HepG2 (cell line): ENCODE measurements at regions not wholly inside any gene's neighbourhood (a gene's known extent, or its start where the extent isn't known, plus 50 kb on each side); places are given as distances from the start of the nearest gene placed in this dataset.

Experiments
- ATF7 ChIP-seq, 2 experiments: fragments of 450-650 bp in 1 of 2; sonication (generic) in 1 of 2; formaldehyde crosslinking in 1 of 2; IDR thresholded peaks; 2 replicates each; pipeline versions ENCODE4 v1.4.0 to v1.6.1; 2016 to 2020; ENCODE audit warnings: antibody characterized with exemption in 1 of 2, mild to moderate bottlenecking in 1 of 2, missing genetic modification reagents in 1 of 2
- BCL6 ChIP-seq: IDR thresholded peaks from 2 replicates; pipeline ENCODE4 v1.6.1; 2016; ENCODE audit warnings: missing genetic modification reagents, missing compliant biosample characterization
- CEBPB ChIP-seq: IDR thresholded peaks from 2 replicates; pipeline ENCODE4 v1.6.1; 2011; ENCODE audit warnings: low read depth, low read length, improper control_type of control experiment, borderline replicate concordance
- CTCF ChIP-seq: sonication (generic); formaldehyde crosslinking; IDR thresholded peaks from 2 replicates; pipeline ENCODE4 v1.5.0; 2020; ENCODE audit warnings: mild to moderate bottlenecking, missing genetic modification reagents, moderate library complexity
- MAFF ChIP-seq: IDR thresholded peaks from 2 replicates; pipeline ENCODE4 v1.6.1; 2011; ENCODE audit warnings: low read depth, low read length, improper control_type of control experiment
- MYNN ChIP-seq: sonication (generic); formaldehyde crosslinking; IDR thresholded peaks from 2 replicates; pipeline ENCODE4 v1.4.0; 2020; ENCODE audit warnings: mild to moderate bottlenecking, low read depth, missing genetic modification reagents
- NONO ChIP-seq, 2 experiments: fragments of 450-650 bp in 1 of 2; sonication (generic) in 1 of 2; formaldehyde crosslinking in 1 of 2; IDR thresholded peaks in 1 of 2; conservative IDR thresholded peaks in 1 of 2; 2 replicates each; pipeline versions ENCODE4 v1.6.1 to v1.8.0; 2017 to 2022; ENCODE audit warnings: mild to moderate bottlenecking in 1 of 2, missing genetic modification reagents in 1 of 2, moderate library complexity in 1 of 2
- RORA ChIP-seq: sonication (generic); formaldehyde crosslinking; IDR thresholded peaks from 2 replicates; pipeline ENCODE4 v1.5.0; 2020; ENCODE audit warnings: mild to moderate bottlenecking, missing genetic modification reagents, moderate library complexity
- SMAD3 ChIP-seq: sonication (generic); formaldehyde crosslinking; IDR thresholded peaks from 2 replicates; pipeline ENCODE4 v1.4.0; 2020; ENCODE audit warnings: missing genetic modification reagents
- SMARCE1 ChIP-seq: fragments of 450-650 bp; IDR thresholded peaks from 2 replicates; pipeline ENCODE4 v1.6.1; 2017; ENCODE audit warnings: borderline replicate concordance
- TARDBP ChIP-seq: sonication (generic); formaldehyde crosslinking; IDR thresholded peaks from 2 replicates; pipeline ENCODE4 v1.8.0; 2022; ENCODE audit warnings: mild to moderate bottlenecking, missing genetic modification reagents
- ZBTB43 ChIP-seq: sonication (generic); formaldehyde crosslinking; conservative IDR thresholded peaks from 2 replicates; pipeline ENCODE4 v1.4.0; 2020; ENCODE audit warnings: missing genetic modification reagents
- ZBTB44 ChIP-seq: sonication (generic); formaldehyde crosslinking; IDR thresholded peaks from 2 replicates; pipeline ENCODE4 v1.4.0; 2020; ENCODE audit warnings: missing genetic modification reagents
- ZNF674 ChIP-seq: sonication (generic); formaldehyde crosslinking; IDR thresholded peaks from 2 replicates; pipeline ENCODE4 v1.5.0; 2020; ENCODE audit warnings: low read depth, mild to moderate bottlenecking, missing genetic modification reagents
- ZNF720 ChIP-seq: sonication (generic); formaldehyde crosslinking; IDR thresholded peaks from 2 replicates; pipeline ENCODE4 v1.4.0; 2020; ENCODE audit warnings: missing genetic modification reagents
- TF ChIP-seq, protein P1 (sequence below): sonication (generic); formaldehyde crosslinking; IDR thresholded peaks from 2 replicates; pipeline ENCODE4 v1.8.0; 2023; ENCODE audit warnings: mild to moderate bottlenecking, missing genetic modification reagents
- TF ChIP-seq, protein P2 (sequence below): sonication (generic); formaldehyde crosslinking; IDR thresholded peaks from 2 replicates; pipeline ENCODE4 v1.8.1; 2023; ENCODE audit warnings: missing genetic modification reagents, mild to moderate bottlenecking, borderline replicate concordance
- TF ChIP-seq, protein P3 (sequence below), 2 experiments: sonication (generic) in 1 of 2; formaldehyde crosslinking in 1 of 2; IDR thresholded peaks; 2 replicates each; pipeline versions ENCODE4 v1.4.0 to v1.6.1; 2016 to 2020; ENCODE audit warnings: borderline replicate concordance in 1 of 2, low read depth in 1 of 2, mild to moderate bottlenecking in 1 of 2, missing genetic modification reagents in 1 of 2

- TF ChIP-seq, protein P1, sequence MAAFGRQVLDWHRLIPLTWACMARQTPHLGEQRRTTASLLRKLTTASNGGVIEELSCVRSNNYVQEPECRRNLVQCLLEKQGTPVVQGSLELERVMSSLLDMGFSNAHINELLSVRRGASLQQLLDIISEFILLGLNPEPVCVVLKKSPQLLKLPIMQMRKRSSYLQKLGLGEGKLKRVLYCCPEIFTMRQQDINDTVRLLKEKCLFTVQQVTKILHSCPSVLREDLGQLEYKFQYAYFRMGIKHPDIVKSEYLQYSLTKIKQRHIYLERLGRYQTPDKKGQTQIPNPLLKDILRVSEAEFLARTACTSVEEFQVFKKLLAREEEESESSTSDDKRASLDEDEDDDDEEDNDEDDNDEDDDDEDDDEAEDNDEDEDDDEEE (CRISPR knock-in tag): no peak
- TF ChIP-seq RORA (CRISPR knock-in tag): no peak
- TF ChIP-seq ZNF720 (CRISPR knock-in tag): no peak
- TF ChIP-seq, protein P2, sequence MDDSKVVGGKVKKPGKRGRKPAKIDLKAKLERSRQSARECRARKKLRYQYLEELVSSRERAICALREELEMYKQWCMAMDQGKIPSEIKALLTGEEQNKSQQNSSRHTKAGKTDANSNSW (CRISPR knock-in tag): no peak
- no peak for TF ChIP-seq NONO (IDR thresholded peaks at IDR 0.05)
- TF ChIP-seq NONO (CRISPR knock-in tag; conservative IDR thresholded peaks at IDR 0.05): no peak
- TF ChIP-seq SMAD3 (CRISPR knock-in tag): no peak
- no peak for TF ChIP-seq MAFF
- TF ChIP-seq ZBTB43 (CRISPR knock-in tag): no peak
- TF ChIP-seq TARDBP: no peak
- TF ChIP-seq CEBPB: peak; percentile 20; the same call in 1 of the 2 replicates
- TF ChIP-seq MYNN (CRISPR knock-in tag): no peak
- TF ChIP-seq, protein P3, sequence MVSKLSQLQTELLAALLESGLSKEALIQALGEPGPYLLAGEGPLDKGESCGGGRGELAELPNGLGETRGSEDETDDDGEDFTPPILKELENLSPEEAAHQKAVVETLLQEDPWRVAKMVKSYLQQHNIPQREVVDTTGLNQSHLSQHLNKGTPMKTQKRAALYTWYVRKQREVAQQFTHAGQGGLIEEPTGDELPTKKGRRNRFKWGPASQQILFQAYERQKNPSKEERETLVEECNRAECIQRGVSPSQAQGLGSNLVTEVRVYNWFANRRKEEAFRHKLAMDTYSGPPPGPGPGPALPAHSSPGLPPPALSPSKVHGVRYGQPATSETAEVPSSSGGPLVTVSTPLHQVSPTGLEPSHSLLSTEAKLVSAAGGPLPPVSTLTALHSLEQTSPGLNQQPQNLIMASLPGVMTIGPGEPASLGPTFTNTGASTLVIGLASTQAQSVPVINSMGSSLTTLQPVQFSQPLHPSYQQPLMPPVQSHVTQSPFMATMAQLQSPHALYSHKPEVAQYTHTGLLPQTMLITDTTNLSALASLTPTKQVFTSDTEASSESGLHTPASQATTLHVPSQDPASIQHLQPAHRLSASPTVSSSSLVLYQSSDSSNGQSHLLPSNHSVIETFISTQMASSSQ (IDR thresholded peaks at IDR 0.05; ENCODE audit: low read depth): no peak
- TF ChIP-seq, protein P3 (CRISPR knock-in tag; IDR thresholded peaks at IDR 0.05; ENCODE audit: borderline replicate concordance): no peak
- no peak for TF ChIP-seq SMARCE1
- TF ChIP-seq ATF7 (IDR thresholded peaks at IDR 0.05): no peak
- TF ChIP-seq ATF7 (CRISPR knock-in tag; IDR thresholded peaks at IDR 0.05): no peak
- TF ChIP-seq CTCF (CRISPR knock-in tag): peak; percentile 93
- TF ChIP-seq ZNF674 (CRISPR knock-in tag): no peak
- no peak for TF ChIP-seq ZBTB44
- no peak for TF ChIP-seq BCL6 (CRISPR knock-in tag)
These were observed 66.7 kb upstream of the TIAM2 start (continued) for GRCh38 chr6:154928325-154928922.
